ENCODE measurements at regions not wholly inside any gene's neighbourhood (a gene's known extent, or its start where the extent isn't known, plus 50 kb on each side); places are given as distances from the start of the nearest gene placed in this dataset.

DNA sequence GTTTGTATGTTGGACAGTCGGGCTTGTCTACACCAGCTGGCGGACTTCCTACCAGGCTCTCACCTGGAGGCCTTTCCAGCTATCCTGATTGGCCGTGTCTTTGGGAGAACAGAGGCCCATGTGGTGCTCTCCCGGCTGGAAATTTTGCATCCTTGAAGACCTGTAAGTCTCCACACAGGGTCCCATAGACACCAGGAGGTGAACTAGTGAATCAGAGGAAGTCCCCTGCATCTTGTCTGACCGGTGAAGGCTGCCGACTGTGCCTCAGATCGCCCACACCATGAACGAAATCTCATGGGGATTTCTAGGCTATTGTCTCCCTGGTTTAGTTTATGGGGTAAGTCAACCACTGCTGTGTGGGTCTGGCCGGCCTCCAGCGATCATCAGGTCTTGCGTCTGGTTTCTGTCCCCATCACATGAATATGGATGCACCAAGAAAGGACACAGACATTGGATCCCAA, 108.4 kb upstream of the LYZL2 start:
- TF ChIP-seq EZH2phosphoT487 (IDR thresholded peaks at IDR 0.05; ENCODE audit: low read length): no peak
- TF ChIP-seq, protein P1, sequence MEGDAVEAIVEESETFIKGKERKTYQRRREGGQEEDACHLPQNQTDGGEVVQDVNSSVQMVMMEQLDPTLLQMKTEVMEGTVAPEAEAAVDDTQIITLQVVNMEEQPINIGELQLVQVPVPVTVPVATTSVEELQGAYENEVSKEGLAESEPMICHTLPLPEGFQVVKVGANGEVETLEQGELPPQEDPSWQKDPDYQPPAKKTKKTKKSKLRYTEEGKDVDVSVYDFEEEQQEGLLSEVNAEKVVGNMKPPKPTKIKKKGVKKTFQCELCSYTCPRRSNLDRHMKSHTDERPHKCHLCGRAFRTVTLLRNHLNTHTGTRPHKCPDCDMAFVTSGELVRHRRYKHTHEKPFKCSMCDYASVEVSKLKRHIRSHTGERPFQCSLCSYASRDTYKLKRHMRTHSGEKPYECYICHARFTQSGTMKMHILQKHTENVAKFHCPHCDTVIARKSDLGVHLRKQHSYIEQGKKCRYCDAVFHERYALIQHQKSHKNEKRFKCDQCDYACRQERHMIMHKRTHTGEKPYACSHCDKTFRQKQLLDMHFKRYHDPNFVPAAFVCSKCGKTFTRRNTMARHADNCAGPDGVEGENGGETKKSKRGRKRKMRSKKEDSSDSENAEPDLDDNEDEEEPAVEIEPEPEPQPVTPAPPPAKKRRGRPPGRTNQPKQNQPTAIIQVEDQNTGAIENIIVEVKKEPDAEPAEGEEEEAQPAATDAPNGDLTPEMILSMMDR (IDR thresholded peaks at IDR 0.05; ENCODE audit: low read length): no peak
- TF ChIP-seq EZH2 (optimal IDR thresholded peaks at IDR 0.05; ENCODE audit: low read depth, low read length): no peak
